A204.1 (cell line): ENCODE measurements at regions not wholly inside any gene's neighbourhood (a gene's known extent, or its start where the extent isn't known, plus 50 kb on each side); places are given as distances from the start of the nearest gene placed in this dataset.

ENCODE experiments used
- FAIRE-seq: peaks from 2 replicates; lab custom pipeline; 2012; peaks lifted over from hg19 to GRCh38; lab: Jason Lieb, UNC

GRCh38 chr4:11051181-11051580 is 366.6 kb upstream of the CLNK start:
- FAIRE-seq = no peak

- FAIRE-seq = no peak
Observed at GRCh38 chr4:11050766-11051165, 366.2 kb upstream of the CLNK start.

GRCh38 chr4:11049001-11049400 is 364.4 kb upstream of the CLNK start:
- FAIRE-seq = no peak

- FAIRE-seq = no peak
Observed at GRCh38 chr4:11042760-11043159, 358.2 kb upstream of the CLNK start.

- no peak for FAIRE-seq
Observed at GRCh38 chr4:11039634-11040131, 355.1 kb upstream of the CLNK start.

- FAIRE-seq = no peak
Observed at GRCh38 chr4:11038926-11039325, 354.4 kb upstream of the CLNK start.

- FAIRE-seq = no peak
Observed at GRCh38 chr4:11037637-11038036, 353.1 kb upstream of the CLNK start.

GRCh38 chr4:11028334-11028733 is 343.8 kb upstream of the CLNK start:
- no peak for FAIRE-seq

GRCh38 chr4:11021333-11021732 is 336.8 kb upstream of the CLNK start:
- FAIRE-seq = no peak

GRCh38 chr4:11019451-11020240 is 335.1 kb upstream of the CLNK start:
- FAIRE-seq = no peak

- FAIRE-seq = no peak
Observed at GRCh38 chr4:11014199-11014598, 329.6 kb upstream of the CLNK start.

GRCh38 chr4:11013094-11013664 is 328.6 kb upstream of the CLNK start:
- no peak for FAIRE-seq

GRCh38 chr4:11011249-11011648 is 326.7 kb upstream of the CLNK start:
- FAIRE-seq = no peak

- FAIRE-seq = no peak
Observed at GRCh38 chr4:11010624-11011023, 326.1 kb upstream of the CLNK start.

GRCh38 chr4:11009281-11009680 is 324.7 kb upstream of the CLNK start:
- FAIRE-seq = no peak

GRCh38 chr4:11005300-11005699 is 320.7 kb upstream of the CLNK start:
- no peak for FAIRE-seq

- no peak for FAIRE-seq
Observed at GRCh38 chr4:11004818-11005217, 320.2 kb upstream of the CLNK start.

- no peak for FAIRE-seq
Observed at GRCh38 chr4:11002961-11003360, 318.4 kb upstream of the CLNK start.

- no peak for FAIRE-seq
Observed at GRCh38 chr4:10998846-10999245, 314.3 kb upstream of the CLNK start.

- no peak for FAIRE-seq
Observed at GRCh38 chr4:10984815-10985214, 300.2 kb upstream of the CLNK start.

GRCh38 chr4:10983885-10984640 is 299.5 kb upstream of the CLNK start:
- no peak for FAIRE-seq

GRCh38 chr4:10983268-10983667 is 298.7 kb upstream of the CLNK start:
- no peak for FAIRE-seq

- FAIRE-seq = no peak
Observed at GRCh38 chr4:10982305-10982704, 297.7 kb upstream of the CLNK start.
